Hematopoietic multipotent progenitor cell (in vitro differentiated cells): ENCODE measurements at regions not wholly inside any gene's neighbourhood (a gene's known extent, or its start where the extent isn't known, plus 50 kb on each side); places are given as distances from the start of the nearest gene placed in this dataset. TPM values are rescaled to one million over a fixed set of nuclear protein-coding genes. Genes with fewer than 3 reads are reported as not detected.

Experiments used
- DNase-seq, 3 donors: peaks; one replicate each; pipeline ENCODE4 v3.0.0-alpha.2; 2011 to 2015; ENCODE audit warnings: low read depth in 2 of 3, low spot score in 2 of 3
- small RNA-seq: library from RNA; depleted of rRNA; stranded (forward); fragments of <200 nt; gene quantifications from one replicate; pipeline ENCODE3, GENCODE V24; 2012

GRCh38 chr7:120205101-120205500 lies 67.9 kb upstream of the KCND2 start:
- DNase-seq = no peak

- DNase-seq = no peak
These were observed 65.9 kb upstream of the KCND2 start for GRCh38 chr7:120207037-120207436.

- no peak for DNase-seq
These were observed 57.3 kb upstream of the KCND2 start for GRCh38 chr7:120215654-120216053.

GRCh38 chr7:120216947-120217346 lies 56.0 kb upstream of the KCND2 start:
- DNase-seq = no peak

GRCh38 chr7:120218712-120219111 lies 54.3 kb upstream of the KCND2 start:
- no peak for DNase-seq

- no peak for DNase-seq
These were observed 51.3 kb upstream of the KCND2 start for GRCh38 chr7:120221666-120222065.

Small RNAs in the stretch of these regions (small RNA-seq; reads per million reads assigned to genes)
- not detected for gene RNU1-29P
